ENCODE measurements at regions not wholly inside any gene's neighbourhood (a gene's known extent, or its start where the extent isn't known, plus 50 kb on each side); places are given as distances from the start of the nearest gene placed in this dataset.

DNA sequence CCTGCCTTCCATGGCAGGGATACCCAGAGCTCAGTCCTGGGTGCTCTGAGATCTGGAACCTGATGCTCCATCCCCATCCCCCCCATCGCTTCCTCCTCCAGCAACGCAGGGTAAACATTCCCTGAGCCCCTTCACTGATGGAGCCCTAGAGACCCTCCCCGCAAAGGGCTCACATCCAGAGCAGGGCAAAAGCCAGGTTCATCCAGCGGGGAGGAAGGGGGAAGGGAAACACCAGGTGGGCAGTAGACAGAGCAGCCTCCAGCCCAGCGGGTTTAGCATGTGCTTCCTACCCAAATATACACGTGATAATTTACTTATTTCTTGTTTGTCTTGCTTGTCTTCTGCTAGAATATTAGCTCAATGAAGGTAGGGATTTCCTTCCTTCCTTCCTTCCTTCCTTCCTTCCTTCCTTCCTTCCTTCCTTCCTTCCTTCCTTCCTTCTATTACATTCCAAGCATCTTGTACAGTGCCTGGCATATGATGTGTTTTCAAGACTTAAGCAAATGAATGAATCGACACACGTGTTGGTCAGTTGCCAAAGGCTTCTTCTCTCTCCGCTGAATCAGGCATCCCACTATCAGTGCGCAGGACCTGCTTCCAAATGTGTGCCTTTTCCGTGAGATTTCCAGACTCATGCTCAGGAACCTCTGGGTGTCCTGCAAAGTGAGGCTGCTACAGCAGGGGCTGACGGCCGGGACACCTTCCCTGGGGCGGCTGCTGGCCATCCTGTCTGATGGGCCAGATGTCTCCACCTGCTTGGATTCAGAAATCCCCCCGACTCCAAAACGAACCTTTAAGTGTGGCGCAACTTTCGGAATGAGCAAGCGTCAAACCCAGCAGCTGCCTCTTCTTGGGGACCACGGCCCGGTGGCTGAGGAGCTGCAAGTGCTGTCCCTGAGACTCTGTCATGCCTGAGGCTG is 955.1 kb downstream of the BRD1 start:
- no peak for DNase-seq

DNA sequence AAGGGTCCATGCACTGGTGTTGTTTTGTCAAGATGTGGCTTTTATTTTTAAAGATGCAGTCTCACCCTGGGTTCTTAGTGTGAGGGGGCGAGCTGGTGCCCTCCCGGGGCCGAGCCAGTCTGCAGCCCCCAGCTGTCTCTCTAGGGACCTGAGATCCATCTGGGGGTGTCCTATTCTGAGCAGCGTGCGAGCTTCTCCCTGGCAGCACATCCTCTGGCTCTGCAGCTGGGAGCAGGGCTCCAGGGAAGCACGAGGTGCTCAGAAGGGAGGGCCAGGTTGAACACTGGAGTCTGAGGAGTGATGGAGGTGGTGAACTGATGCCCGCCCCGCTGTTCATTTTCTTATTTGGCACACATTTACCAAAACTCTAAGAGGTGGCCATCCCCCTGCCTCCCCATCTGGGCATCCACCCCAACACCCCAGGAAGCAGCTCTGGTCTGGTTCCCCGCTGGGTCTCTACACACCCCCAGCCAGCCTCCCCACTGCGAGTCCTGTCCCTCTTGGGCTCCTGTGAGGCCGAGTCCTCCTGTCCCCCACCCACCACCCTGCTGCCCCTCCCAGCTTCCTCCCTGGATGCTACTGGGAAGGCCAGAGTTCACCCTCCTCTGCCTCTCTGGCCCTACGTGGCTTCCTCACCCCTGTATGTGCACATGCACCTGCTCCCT is 956.4 kb downstream of the BRD1 start:
- no peak for DNase-seq

DNA sequence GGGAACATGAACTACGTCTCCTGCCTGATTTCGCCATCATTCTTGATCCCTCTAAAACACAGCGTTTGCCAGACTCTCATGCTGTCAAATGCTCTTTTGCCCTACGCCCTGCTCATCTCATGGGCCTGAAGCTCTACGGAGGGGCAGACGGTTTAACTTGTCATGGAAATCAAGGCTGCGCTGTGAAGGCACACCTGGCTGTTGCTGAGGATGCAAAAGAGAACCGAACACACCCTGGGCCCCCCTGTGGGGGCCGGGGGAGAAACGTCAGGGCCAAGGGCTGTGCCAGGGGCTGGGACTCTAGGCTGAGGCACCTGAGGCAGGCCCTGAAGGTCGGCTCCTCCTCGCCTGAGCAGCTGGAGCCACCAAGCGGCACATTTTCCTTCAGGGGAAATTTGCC is 957.2 kb downstream of the BRD1 start:
- no peak for DNase-seq

DNA sequence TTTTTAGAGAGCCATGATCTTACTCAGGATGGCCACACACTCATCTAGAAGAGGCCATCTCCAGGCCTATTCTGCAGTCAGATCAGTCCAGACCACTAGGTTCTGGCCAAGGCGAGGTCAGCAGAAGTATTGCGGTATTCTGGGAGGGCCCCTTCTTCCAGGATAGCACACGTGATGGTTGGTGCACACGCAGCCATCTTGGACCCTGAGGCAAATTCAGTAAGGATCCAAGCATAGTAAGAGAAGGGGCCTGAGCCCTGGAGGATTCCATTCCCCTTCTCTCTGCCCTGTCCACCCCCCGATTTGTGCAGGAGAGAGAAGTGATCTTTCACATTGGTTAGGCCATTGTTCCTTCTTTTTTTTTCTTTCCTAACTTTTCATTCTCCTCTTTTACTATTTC is 957.9 kb downstream of the BRD1 start:
- no peak for DNase-seq

DNA sequence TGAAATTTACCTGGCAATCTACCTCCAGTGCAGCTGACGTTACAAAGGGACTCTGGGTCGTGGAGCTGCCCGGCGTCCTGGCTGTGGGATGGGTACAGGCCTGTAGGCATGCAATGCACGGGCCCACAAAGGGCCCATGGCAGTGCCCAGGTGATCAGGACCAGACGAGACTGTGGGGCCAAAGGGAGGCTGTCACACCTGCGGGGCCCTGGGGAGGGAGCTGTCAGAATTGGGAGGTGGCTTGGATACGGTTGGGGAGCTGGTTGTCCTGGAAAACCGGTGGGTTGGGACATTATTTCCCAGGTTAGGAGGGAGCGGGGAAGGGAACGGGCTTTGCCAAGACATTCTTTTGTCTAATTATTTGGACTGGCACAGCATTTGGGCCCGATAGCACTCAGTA is 958.5 kb downstream of the BRD1 start:
- DNase-seq = no peak

DNA sequence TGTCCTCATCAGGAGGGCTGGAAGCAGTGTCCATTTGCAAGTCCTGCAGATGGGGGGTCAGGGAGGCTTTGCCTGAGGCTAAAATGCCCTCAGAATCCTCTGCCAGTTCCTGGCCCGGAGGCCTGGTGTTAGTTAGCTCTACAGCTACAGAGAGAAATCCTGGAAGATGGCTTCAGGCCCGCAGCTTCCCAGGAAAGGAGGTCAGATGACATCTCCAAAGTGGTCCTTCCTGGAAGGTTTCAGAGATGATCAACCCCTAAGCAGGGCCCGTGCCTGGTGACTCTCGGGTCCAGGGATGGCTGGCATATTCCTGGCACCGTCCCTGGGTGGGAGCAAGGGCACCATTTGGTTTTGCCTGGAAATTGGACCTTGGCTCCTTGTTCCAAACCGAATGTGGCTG is 959.1 kb downstream of the BRD1 start:
- no peak for DNase-seq

GRCh38 chr22:48867891-48868290 is 959.8 kb downstream of the BRD1 start:
- DNase-seq = no peak

DNA sequence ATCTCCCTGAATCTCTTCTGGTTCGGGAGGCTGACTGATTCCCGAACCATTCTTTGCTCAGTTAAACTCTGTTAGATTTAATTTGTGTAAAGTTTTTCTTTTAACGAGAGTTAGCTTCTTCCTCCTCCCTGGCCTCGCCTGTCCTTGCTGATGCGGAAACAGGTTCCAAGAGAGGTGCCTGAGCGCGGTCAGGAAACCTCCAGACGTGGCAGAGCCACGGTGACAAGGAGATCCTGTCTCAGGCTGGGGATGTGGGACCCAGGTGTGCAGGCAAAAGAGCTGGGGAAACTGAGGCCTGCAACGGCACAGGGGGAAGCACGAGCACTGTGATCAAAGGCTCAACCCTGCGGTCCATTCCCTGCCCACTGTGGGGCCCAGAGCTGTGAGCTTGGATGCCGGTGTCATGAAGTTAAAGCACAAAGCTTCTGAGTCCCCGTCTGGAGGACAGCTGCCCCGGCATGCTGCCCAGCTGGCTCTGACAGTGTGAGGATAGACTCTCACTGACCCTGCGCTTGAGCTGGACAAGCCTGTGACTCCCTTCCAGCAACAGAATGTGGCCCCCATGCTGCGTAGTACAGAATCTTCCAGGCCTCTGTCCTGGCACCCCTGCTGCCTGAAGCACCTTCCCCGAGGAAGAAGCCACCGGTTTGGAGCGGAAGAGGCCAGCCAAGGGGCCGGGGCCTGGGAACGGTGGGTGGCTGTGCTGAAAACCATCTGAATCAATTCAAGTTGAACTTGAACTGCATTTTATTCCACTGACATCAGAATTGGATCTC is 960.6 kb downstream of the BRD1 start:
- no peak for DNase-seq

DNA sequence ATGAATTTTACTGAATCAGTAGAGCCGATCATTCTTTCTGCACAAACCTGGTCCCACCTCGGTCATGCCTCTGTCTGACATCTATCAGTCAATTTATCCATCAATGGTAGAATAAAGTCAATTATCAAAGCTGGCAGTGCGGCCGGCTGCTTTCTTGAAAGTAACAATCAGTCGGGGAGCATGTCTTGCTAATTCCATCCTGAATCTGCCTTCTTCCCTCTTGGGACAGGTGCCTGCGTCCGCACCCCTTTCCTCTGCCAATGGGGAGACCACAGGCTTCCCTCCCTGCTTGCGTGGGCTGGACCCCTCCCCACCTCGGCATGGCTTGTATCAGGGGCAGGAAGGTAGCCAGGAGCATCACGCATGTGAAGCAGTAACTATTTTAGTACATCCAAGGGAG is 962.9 kb downstream of the BRD1 start:
- no peak for DNase-seq

- DNase-seq = no peak
Measured at GRCh38 chr22:48863965-48864528, 963.6 kb downstream of the BRD1 start.

DNA sequence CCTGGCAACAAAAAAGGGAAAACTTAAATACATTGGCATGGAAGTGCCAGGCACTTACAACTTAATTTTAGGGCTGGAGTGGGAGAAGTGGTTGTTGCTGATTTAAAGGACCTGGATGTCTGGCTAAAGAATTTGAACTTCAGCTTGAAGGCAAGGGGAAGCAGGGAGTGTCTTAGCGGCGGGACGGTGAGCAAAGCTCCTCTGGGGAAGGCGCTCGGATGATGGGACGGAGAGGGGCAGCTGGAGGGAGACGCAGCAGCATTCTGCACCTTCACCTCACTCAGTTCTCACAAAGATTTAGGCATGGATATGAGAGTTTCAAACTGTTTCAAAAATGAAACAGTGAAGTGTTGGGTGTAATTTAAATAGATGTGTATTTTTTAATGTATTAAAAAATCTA is 967.1 kb downstream of the BRD1 start:
- DNase-seq = no peak

DNA sequence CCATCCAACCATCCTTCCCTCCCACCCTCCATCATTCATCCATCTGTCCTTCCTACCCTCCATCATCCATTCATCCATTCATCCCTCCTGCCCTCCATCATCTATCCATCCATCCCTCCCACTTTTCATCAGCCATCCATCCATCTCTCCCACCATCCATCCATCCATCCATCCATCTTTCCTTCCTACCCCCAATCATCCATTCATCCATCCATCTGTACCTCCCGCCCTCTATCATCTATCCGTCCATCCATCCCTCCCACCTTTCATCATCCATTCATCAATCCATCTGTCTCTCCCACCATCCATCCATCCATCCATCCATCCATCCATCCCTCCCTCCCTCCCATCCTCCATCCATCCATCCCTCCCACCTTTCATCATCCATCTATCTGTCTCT is 968.8 kb downstream of the BRD1 start:
- DNase-seq = no peak

DNA sequence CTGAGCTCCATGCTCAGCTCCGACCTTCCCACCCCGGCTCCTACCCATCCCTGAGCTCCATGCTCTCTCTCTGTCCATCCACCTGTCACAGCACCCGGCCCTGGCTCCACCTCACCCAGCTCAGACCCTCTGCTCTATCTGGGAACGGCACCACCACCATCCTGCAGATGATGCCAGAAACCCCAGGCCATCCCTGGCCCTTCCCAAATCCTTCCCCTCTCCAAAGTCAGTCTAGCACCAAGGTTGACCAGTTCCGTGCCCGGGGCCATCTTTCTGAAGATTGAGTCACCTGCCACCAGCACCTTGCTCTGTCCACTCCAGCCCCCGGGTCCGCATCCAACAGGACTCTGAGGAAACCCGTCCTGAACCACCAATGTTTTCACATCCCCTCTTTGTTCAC is 969.6 kb downstream of the BRD1 start:
- no peak for DNase-seq

DNA sequence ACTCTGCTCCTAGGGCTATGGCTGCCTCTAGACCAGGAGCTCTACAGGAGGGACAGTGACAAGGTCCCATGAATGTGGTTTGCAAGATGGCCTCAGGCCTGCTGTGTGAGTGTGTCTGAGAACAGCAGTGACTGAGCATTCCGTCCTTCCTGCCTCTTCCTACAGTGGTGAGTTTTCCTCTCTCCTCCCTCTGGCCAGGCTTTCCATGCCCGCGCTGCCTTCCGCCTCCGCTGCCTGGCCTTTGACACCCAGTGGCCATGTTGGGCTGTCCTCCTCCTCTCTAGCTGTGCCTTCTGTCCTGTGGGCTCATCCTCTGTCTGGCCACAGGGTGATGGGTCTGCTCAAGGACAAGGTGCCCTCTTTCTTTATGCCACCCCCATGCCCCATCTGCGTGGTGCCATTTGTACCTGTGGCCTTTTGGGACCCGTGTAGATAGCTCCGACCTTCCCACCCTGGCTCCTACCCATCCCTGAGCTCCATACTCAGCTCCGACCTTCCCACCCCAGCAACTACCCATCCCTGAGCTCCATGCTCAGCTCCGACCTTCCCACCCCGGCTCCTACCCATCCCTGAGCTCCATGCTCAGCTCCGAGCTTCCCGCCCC is 970.4 kb downstream of the BRD1 start:
- DNase-seq = no peak

- DNase-seq = no peak
Measured at GRCh38 chr22:48856308-48856615, 971.4 kb downstream of the BRD1 start.

- no peak for DNase-seq
Measured at GRCh38 chr22:48855593-48856307, 971.9 kb downstream of the BRD1 start.

DNA sequence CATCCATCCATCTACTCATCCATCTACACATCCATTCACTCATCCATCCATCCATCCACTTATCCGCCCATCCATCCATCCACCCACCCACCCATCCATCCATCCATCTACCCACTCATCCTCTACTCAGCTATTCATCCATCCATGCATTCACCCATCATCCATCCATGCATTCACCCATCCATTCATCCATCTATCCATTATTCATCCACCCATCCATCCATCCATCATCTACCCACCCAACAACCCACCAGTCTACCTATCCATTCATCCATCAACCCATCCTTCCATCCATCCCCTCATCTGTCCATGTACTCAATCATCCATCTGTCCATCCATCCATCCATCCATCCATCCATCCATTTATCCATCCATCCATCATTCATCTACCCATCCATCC is 972.7 kb downstream of the BRD1 start:
- no peak for DNase-seq

DNA sequence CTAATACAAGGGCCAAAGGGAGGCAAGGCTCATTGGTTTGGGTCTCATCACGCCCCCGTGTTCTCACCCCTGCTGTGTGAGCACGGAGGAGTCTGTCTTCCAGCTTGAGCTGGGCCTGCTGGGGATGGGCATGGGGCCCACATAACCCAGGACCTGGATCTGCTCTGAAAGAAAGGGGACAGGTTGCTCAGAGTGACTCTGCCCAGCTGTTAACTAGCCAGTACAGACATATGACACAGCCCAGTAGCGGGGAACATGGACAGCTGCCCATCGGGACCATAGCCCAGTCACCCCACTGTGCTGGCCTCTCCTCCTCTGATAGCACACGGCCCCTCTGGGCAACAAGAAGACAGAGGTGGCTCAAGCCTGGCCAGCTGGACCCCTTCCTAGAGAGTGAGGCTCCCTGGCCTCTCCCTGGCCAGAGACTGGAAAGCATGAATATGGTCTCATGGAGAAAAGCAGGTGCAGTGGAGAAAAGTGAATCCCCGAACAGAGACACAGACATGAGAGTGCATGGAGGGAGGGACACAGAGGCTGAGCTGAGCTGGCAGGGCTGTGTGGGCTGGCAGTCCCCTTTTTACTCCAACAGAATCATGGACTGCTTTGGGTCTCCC is 973.9 kb downstream of the BRD1 start:
- no peak for DNase-seq

DNA sequence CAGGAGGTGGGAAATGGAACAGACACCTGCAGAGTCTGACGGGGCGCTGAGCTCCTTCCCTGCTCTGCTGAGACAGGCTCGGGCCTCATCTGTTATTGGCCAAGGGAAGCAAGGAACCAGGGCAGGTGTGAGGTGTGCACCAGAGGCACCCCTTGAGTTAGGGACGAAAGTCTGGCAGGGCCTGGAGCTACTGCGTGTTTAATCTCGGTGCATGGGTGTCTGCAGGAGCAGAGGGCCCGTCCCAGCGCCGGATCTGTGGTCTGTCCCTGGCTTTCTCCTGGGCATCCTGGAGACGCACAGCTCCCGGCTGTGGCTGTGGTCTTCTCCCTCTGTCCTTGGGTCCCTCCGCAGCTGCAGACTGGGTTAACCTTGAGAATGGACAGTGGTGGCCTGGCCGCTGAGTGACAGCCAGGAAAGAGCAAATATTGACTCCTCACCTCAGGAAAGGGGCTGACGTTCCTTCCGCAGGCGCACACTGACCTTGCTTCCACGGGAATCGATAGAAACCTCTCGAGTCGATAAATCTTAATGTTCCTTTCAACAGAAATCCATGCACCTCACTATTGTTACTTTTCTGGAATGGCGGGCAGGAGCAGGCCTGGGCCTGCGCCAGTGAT is 975.6 kb downstream of the BRD1 start:
- DNase-seq = no peak

DNA sequence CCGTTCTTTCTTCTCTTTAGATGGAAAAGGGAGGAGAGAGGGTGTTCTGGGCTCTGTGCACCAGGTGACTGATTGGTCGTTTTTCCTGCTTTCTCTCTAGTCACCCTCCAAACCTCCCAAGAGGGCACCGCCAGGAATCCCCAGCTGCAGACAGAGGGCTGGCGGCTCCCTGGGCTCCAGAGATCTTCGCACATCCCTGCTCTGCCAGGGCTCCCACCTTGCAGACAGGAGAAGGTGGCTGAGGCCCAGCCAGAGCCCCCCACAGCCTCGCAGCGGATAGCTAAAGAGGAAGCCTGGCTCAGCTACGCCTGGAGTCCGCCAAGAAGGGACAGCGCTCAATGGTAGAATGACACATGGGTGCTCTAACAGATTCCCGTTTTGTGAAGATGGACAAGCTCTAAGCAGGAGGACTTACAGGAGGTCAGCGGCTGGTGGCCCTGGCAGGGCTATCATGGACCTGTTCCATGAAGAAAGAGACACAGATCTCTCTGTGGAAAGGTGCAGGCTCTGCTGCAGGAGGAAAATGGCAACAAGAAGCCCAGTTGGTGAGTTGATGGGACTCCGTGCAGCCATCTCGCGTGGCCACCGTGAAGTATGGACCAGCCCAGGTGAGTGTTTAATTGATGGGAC is 976.9 kb downstream of the BRD1 start:
- DNase-seq = no peak
